Testis (tissue), 2 donors: ENCODE measurements at regions not wholly inside any gene's neighbourhood (a gene's known extent, or its start where the extent isn't known, plus 50 kb on each side); places are given as distances from the start of the nearest gene placed in this dataset.

Experiments used
- POLR2A ChIP-seq: fragments of 450-650 bp; IDR thresholded peaks from one replicate; pipeline ENCODE4 v1.6.1; 2017; ENCODE audit warnings: antibody characterized with exemption, mild to moderate bottlenecking, moderate library complexity
- TF ChIP-seq, protein P1 (sequence below), 3 experiments: fragments of 450-650 bp in 2 of 3; fragments of 200-600 bp in 1 of 3; sonication (generic) in 1 of 3; IDR thresholded peaks; one replicate each; pipeline ENCODE4 v1.5.1; 2016 to 2019; ENCODE audit warnings: antibody characterized with exemption in 3 of 3, mild to moderate bottlenecking in 2 of 3, moderate library complexity in 1 of 3

DNA sequence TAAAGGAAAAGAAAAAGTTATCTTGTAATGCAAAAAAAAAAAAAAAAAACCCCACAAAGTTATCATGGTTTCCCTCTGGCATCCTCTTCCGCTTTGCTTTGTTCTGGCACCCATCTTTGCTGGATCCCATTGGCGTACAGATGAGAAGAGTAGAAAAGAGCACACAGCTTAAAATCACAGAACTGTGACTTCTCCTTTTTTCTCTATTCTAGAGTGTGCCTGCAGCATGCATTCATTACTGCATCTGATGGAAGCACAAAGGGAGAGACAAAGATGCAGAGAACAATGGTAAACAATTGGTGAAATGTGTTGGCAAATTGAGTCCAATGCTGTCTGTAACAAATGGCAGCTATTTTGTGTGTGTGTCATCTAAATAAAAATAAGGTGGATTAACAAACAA, 440.8 kb upstream of the PIK3R1 start:
- TF ChIP-seq, protein P1, sequence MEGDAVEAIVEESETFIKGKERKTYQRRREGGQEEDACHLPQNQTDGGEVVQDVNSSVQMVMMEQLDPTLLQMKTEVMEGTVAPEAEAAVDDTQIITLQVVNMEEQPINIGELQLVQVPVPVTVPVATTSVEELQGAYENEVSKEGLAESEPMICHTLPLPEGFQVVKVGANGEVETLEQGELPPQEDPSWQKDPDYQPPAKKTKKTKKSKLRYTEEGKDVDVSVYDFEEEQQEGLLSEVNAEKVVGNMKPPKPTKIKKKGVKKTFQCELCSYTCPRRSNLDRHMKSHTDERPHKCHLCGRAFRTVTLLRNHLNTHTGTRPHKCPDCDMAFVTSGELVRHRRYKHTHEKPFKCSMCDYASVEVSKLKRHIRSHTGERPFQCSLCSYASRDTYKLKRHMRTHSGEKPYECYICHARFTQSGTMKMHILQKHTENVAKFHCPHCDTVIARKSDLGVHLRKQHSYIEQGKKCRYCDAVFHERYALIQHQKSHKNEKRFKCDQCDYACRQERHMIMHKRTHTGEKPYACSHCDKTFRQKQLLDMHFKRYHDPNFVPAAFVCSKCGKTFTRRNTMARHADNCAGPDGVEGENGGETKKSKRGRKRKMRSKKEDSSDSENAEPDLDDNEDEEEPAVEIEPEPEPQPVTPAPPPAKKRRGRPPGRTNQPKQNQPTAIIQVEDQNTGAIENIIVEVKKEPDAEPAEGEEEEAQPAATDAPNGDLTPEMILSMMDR (IDR thresholded peaks at IDR 0.05), result no peak
- no peak for TF ChIP-seq POLR2A
